ENCODE measurements at regions not wholly inside any gene's neighbourhood (a gene's known extent, or its start where the extent isn't known, plus 50 kb on each side); places are given as distances from the start of the nearest gene placed in this dataset.

GRCh38 chr12:124630791-124631313 lies 63.4 kb upstream of the NCOR2 start:
- DNase-seq (ENCODE audit: low spot score): no peak

GRCh38 chr12:124629789-124630480 lies 62.5 kb upstream of the NCOR2 start:
- no peak for DNase-seq (ENCODE audit: low spot score)

- DNase-seq (ENCODE audit: low spot score): no peak
Measured at GRCh38 chr12:124629117-124629516, 61.7 kb upstream of the NCOR2 start.

GRCh38 chr12:124627956-124628355 lies 60.5 kb upstream of the NCOR2 start:
- DNase-seq (ENCODE audit: low spot score): no peak

- no peak for DNase-seq (ENCODE audit: low spot score)
Measured at GRCh38 chr12:124626971-124627411, 59.6 kb upstream of the NCOR2 start.

GRCh38 chr12:124625867-124626675 lies 58.7 kb upstream of the NCOR2 start:
- DNase-seq (ENCODE audit: low spot score): peak; percentile 90

GRCh38 chr12:124624823-124625222 lies 57.4 kb upstream of the NCOR2 start:
- no peak for DNase-seq (ENCODE audit: low spot score)

GRCh38 chr12:124623344-124624035 lies 56.1 kb upstream of the NCOR2 start:
- DNase-seq (ENCODE audit: low spot score): no peak

- no peak for DNase-seq (ENCODE audit: low spot score)
Measured at GRCh38 chr12:124622764-124623163, 55.4 kb upstream of the NCOR2 start.

GRCh38 chr12:124622331-124622730 lies 54.9 kb upstream of the NCOR2 start:
- DNase-seq (ENCODE audit: low spot score): no peak

GRCh38 chr12:124621296-124621660 lies 53.9 kb upstream of the NCOR2 start:
- peak; percentile 64 for DNase-seq (ENCODE audit: low spot score)

- peak; percentile 57 for DNase-seq (ENCODE audit: low spot score)
Measured at GRCh38 chr12:124620606-124621295, 53.3 kb upstream of the NCOR2 start.

- no peak for DNase-seq (ENCODE audit: low spot score)
Measured at GRCh38 chr12:124618291-124618902, 51.0 kb upstream of the NCOR2 start.

GRCh38 chr12:124617615-124618014 lies 50.2 kb upstream of the NCOR2 start:
- no peak for DNase-seq (ENCODE audit: low spot score)
